GM21576 (cell line): ENCODE measurements at regions not wholly inside any gene's neighbourhood (a gene's known extent, or its start where the extent isn't known, plus 50 kb on each side); places are given as distances from the start of the nearest gene placed in this dataset.

ENCODE experiments used
- ATAC-seq: cut with Tn5 transposase; IDR thresholded peaks from one replicate; pipeline ENCODE4 v1.9.1; 2021; ENCODE audit warnings: mild to moderate bottlenecking, moderate library complexity; ENCODE audit not compliant: unreplicated experiment

DNA sequence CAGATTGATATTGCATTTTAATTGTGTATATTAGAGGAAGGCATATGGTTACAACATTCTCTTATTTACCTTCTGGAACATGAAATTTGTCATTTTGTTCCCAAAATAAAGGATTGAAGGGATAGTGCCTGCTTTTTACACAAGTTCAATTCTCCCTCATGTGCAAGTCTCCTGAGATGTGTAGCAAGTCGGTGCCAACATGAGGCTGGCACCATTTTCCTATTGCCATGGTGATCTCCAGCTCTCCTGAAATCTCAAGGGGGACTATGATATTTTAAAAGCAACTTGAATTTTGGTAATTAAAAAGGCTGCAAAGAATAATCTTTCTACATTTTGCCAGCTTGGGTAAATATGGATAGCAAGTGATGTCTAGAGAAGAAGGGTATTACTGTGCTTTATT is 693.3 kb upstream of the WWC1 start:
- no peak for ATAC-seq

DNA sequence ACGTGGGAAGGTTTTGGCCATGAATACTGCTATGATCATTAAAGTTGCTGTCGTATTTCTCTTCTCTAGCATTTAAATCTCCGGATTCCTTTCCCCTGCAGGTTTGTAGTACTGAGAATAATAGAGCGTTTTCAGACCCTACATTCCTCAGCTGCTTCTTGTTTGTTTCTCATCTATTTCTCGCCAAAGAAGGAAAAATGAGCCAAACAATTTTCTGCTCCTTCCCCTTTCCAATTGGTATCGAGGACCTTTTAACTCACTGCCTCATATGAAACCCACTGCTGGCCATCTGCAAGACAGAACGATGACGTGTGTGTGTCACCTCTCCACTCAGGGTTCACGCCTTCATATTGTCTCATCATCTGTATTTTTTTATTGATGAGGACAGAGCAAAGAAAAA is 689.4 kb upstream of the WWC1 start:
- ATAC-seq: no peak

GRCh38 chr5:167603135-167603534 is 688.3 kb upstream of the WWC1 start:
- no peak for ATAC-seq

DNA sequence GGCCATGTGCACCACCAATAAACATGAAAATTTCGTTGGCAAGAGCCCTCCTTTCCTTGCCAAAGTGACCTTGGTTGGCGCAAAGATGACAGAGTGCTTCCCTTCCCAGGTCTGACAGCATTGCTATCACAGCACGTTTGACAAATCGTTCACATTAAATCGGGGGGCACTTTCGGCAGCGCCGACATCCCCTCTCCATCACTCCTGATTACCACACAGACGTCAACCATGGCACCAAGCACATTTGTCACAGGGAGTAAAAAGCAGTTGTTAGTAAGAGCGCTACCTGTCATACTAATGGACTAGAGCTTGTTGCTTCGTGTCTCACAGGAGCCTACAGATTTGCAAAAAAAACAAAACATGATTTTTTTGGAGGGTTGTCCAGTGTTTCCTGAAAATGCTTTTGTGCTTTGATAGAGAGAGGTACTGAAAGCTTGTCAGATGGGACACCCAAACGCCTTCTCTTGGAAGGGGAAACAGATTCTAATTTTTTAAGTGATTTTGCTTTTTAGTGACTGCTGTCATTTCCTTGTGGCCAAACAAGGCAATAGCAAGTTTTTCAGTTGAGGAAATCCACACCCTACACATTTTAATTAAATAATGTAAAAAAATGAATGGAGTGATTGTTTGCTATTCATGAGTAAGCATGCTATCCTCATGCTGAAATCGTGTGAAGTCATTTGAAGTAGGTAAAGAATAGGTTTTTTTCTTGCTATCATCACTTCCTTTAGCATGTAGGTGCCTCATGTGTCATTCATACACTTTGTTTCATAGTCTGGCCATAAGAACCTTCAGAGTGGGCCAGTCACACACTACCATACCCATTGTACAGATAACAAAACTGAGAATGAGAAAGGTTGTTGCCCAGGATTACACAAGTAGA is 682.8 kb upstream of the WWC1 start:
- ATAC-seq: no peak

GRCh38 chr5:167614294-167615021 is 677.0 kb upstream of the WWC1 start:
- ATAC-seq: no peak

GRCh38 chr5:167616043-167616890 is 675.2 kb upstream of the WWC1 start:
- no peak for ATAC-seq

DNA sequence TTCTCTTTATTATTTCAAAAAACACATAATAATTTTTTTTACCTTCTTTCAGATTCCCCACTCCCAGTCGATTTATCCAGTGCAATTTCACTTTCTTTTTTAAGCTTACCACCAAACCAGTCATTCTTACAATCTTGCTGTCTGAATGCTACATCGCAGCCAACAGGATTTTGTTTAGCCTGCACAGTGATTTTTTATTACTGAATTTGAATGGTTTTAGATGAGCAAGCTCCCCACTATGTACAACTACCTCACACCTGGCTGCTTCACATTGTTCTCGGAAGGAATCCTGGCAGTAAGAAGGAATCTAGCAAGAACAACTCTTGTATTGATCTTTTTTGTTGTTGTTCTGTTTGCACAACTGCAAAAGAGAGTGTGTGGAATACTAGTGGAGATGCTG is 668.1 kb upstream of the WWC1 start:
- no peak for ATAC-seq

DNA sequence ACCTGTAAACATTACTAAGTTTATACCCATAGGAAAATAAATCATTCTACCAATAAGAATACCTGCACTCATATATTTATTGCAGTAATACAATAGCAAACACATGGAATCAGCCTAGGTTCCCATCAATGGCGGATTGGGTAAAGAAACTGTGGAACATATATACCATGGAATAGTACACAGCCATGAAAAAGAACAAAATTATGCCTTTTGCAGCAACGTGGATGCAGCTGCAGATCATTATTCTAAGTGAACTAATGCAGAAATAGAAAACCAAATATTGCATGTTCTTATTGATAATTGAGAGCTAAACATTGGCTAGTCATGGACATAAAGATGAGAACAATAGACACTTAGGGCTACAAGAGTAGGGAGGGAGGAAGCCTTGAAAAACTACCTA is 667.4 kb upstream of the WWC1 start:
- ATAC-seq: no peak

- no peak for ATAC-seq
Measured at GRCh38 chr5:167626341-167627123, 664.9 kb upstream of the WWC1 start.

DNA sequence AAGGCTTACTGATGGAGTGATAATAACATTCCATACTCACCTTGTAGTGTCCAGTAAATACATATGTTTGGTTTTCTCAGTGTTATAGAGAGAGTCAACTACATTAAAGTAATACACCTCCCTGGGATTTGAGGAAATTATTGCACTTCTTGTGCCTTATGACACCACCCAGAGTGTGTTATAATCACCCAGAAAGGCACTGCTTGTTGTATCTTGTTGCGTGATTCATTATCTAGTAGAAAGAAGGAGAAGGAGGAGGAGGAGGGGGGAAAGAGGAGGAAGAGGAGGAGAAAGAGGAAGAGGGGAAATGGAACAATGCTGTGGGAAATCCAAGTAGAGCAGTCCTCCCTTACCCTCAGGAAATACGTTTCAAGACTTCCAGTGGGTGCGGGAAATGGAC is 661.8 kb upstream of the WWC1 start:
- no peak for ATAC-seq

- no peak for ATAC-seq
Measured at GRCh38 chr5:167631191-167631590, 660.3 kb upstream of the WWC1 start.

- ATAC-seq: no peak
Measured at GRCh38 chr5:167633114-167633513, 658.3 kb upstream of the WWC1 start.

- no peak for ATAC-seq
Measured at GRCh38 chr5:167633931-167634341, 657.5 kb upstream of the WWC1 start.

- ATAC-seq: no peak
Measured at GRCh38 chr5:167634432-167634831, 657.0 kb upstream of the WWC1 start.

- no peak for ATAC-seq
Measured at GRCh38 chr5:167638816-167639215, 652.6 kb upstream of the WWC1 start.

GRCh38 chr5:167639273-167639672 is 652.2 kb upstream of the WWC1 start:
- ATAC-seq: no peak

GRCh38 chr5:167639766-167640165 is 651.7 kb upstream of the WWC1 start:
- ATAC-seq: no peak

GRCh38 chr5:167642181-167642580 is 649.3 kb upstream of the WWC1 start:
- ATAC-seq: no peak

DNA sequence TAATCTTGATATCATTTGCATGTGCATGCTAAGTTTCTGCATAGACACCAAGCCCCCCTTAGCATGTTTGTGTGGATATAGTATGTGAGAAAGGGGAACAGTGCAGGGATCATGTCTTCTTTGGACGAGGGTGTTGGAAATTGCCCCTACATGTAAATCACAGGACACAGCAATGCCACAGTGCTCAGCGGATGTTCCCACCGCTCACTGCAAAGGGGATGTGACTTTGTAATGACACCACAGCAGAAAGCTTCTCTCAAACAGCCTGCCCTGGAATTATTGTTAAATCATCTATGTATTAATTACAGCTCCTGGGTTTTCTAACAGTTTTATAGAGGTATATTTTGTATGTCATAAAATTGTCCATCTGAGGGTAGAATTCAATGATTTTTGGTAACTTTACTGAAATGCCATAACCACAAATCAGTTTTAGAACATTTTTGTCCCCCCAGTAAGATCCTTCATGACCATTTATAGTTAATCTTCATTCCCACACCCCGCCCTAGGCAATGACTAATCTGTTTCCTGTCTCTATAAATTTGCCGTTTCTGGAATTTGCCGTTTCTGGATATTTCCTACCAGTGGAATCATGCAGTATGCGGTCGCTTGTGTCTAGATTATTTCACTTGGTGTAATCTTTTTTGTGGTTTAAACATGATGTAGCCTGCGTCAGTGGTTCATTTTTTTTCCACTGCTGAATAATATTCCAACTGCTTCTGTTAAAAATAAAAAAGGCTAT is 648.5 kb upstream of the WWC1 start:
- ATAC-seq: no peak
